ENCODE measurements at regions not wholly inside any gene's neighbourhood (a gene's known extent, or its start where the extent isn't known, plus 50 kb on each side); places are given as distances from the start of the nearest gene placed in this dataset.

GRCh38 chr15:95324656-95325055 lies 1005.8 kb upstream of the NR2F2 start:
- no peak for TF ChIP-seq TCF12 (IDR thresholded peaks at IDR 0.05)
- TF ChIP-seq TCF12 (CRISPR knock-in tag; IDR thresholded peaks at IDR 0.05): no peak
- TF ChIP-seq POLR2A (IDR thresholded peaks at IDR 0.05; ENCODE audit: insufficient read depth in 1 of 2, low read depth in 2 of 2, low read length in 2 of 2): no peak
- no peak for TF ChIP-seq KDM6A (CRISPR knock-in tag; IDR thresholded peaks at IDR 0.05; ENCODE audit: low read depth)
- TF ChIP-seq CTCF (CRISPR knock-in tag; IDR thresholded peaks at IDR 0.05): no peak
